Stimulated activated CD8-positive, alpha-beta memory T cell treated with anti-CD3 and anti-CD28 coated beads, Interleukin-12 subunit alpha, Interleukin-12 subunit beta, amount 100 ng/mL, for 1 hour (primary cell): ENCODE measurements at regions not wholly inside any gene's neighbourhood (a gene's known extent, or its start where the extent isn't known, plus 50 kb on each side); places are given as distances from the start of the nearest gene placed in this dataset.

Experiments used
- DNase-seq: peaks from one replicate; pipeline ENCODE4 v3.0.0-alpha.2; 2020; ENCODE audit warnings: low read depth

DNA sequence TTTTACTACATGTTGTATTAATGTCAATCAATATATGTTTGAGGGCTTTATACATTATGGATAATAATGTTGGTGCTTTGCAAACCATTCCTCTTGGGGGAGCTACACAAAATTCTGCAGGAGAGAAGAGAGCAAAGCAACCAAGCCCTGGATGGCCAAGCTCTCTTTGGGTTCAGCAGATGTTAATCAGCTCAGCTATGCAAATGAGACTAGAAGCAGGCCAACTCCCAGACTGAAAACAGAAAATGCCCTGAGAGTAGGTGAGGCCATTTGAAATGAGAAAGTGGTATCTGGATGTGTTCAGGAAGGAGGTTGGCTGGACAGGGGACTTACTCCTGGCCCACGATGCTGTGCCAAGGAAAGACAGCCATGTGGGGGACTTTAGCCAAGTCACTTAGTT lies 387.0 kb downstream of the BCOR start:
- DNase-seq = no peak

- DNase-seq = no peak
Measured at GRCh38 chrX:39714471-39714870, 383.3 kb downstream of the BCOR start.

- no peak for DNase-seq
Measured at GRCh38 chrX:39716401-39716800, 381.4 kb downstream of the BCOR start.

DNA sequence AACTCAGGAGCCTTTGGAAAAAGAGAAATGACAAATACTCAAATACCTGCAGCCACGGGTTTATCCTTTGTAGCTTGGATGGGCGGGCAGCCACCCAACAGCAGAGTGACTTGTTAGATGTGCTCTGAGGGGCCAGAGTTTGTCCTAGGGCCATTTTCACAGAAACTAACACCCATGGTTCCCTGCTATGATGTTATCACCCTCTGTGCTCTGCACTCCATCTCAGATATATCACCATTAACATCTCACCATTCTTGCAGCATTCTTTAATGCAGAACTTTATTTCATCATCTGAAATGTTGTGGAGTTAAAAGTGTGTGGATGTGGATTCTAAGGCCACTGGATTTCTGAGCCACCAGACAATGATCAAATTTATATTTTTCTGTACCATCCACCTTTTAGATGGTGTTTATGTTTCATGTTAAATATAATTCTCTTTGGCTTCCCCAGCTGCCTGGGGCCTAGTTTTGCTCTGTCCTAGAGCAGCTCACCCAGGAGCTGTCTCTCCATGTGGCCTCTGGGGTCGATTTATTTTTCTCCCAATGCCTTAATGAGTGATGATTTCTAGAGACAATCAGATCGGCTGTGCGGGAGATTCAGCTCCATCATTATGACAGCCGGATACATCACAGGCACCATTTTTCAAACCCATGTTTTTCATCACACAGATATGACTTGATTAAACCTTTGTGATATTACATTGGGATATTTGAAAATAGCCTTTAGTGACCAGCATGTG lies 380.8 kb downstream of the BCOR start:
- DNase-seq = no peak

DNA sequence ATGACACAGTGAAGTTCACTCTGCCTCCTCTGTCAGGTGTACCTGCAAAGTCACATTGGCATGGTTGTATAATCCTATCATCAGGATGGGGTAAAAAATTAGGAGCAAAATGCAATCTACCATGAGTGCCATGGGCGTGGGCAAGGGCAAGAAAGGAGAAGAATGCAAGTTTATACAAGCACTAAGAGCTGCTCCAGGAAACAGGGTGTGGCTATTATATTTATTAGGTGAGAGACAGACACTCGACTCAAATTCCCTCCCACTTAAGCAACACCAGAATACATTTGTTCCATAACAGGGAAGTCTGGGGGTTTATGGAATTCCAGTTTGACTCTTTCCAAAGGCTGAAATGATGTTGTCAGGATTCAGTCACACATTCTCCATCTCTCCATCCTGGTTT lies 378.8 kb downstream of the BCOR start:
- DNase-seq = no peak

- DNase-seq = no peak
Measured at GRCh38 chrX:39720945-39721344, 376.8 kb downstream of the BCOR start.

- DNase-seq = no peak
Measured at GRCh38 chrX:39721566-39722279, 376.0 kb downstream of the BCOR start.

GRCh38 chrX:39724544-39724943 lies 373.2 kb downstream of the BCOR start:
- DNase-seq = no peak

DNA sequence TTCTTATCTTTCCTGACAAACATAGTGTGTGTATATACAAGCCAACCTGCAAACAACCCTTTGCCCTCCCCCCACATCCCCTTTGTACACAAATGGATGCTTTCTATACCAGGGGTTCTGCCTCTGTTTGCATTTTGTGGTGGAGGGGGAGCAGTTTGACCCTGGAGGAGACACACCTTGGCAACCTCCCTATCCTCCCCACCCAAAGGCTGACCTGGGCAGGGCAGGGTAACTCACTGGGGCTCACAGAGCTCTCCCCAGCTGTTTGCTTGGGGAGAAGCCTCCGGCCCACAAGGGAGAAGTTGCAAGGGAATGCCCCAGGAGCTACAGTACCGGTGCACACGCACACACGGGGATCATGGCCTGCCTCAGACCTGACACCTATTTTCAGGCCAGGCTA lies 372.6 kb downstream of the BCOR start:
- no peak for DNase-seq

GRCh38 chrX:39725928-39726619 lies 371.7 kb downstream of the BCOR start:
- DNase-seq = no peak

DNA sequence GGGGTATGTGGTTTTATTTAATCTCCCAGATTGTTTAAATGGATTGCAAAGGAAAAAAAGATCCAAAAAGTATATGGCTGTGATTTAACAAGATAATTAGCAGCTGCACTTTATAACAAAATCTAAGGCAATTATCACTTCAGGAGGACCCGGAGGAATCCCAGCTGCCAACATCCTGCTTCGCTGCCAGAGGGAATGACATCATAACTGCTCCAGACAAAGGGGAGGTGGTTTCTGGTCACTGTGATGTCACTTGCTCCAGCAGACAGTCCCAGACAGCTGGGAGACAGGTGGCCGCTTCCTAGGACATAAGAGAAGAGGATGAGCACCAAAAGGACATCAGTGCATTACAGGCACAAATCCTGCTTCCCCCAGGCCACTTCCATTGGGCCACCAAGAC lies 371.0 kb downstream of the BCOR start:
- DNase-seq = no peak

GRCh38 chrX:39728025-39728424 lies 369.7 kb downstream of the BCOR start:
- no peak for DNase-seq

GRCh38 chrX:39728852-39729598 lies 368.7 kb downstream of the BCOR start:
- no peak for DNase-seq

GRCh38 chrX:39729981-39730661 lies 367.6 kb downstream of the BCOR start:
- no peak for DNase-seq

- peak; percentile 20 for DNase-seq
Measured at GRCh38 chrX:39730662-39731329, 367.0 kb downstream of the BCOR start.

DNA sequence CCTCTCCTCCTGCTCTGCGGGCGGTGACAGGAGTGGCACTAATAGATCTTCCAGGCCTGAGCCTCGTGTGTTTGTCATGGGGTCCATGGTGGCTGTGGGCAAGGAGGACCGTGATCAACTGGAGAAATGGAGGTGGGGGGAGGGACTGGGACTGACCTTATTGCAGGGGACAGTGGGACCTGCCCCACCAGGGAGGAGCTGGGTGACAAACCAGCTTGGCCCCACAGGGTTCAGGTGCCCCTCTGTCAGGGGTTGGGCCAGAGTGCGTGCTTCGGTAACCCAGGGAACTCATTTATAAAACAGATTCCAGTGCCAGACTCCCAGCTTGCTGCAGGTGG lies 366.5 kb downstream of the BCOR start:
- no peak for DNase-seq

GRCh38 chrX:39731735-39732134 lies 366.0 kb downstream of the BCOR start:
- no peak for DNase-seq

DNA sequence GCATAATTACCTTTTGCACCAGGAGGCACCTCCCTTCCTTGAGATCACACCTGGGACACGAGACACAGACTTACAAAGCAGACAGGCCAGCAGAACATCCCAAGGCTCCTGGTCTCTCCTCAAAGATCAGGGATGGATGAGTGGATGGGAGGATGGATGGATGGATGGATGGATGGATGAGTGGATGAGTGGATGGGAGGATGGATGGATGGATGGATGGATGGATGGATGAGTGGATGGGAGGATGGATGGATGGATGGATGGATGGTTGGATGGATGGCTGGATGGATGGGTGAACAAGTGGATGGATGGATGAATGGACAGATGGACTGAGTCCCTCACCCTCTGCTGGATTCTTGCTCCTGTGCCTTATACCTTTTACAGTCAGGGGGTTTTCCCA lies 364.0 kb downstream of the BCOR start:
- no peak for DNase-seq

GRCh38 chrX:39734174-39734776 lies 363.5 kb downstream of the BCOR start:
- no peak for DNase-seq

DNA sequence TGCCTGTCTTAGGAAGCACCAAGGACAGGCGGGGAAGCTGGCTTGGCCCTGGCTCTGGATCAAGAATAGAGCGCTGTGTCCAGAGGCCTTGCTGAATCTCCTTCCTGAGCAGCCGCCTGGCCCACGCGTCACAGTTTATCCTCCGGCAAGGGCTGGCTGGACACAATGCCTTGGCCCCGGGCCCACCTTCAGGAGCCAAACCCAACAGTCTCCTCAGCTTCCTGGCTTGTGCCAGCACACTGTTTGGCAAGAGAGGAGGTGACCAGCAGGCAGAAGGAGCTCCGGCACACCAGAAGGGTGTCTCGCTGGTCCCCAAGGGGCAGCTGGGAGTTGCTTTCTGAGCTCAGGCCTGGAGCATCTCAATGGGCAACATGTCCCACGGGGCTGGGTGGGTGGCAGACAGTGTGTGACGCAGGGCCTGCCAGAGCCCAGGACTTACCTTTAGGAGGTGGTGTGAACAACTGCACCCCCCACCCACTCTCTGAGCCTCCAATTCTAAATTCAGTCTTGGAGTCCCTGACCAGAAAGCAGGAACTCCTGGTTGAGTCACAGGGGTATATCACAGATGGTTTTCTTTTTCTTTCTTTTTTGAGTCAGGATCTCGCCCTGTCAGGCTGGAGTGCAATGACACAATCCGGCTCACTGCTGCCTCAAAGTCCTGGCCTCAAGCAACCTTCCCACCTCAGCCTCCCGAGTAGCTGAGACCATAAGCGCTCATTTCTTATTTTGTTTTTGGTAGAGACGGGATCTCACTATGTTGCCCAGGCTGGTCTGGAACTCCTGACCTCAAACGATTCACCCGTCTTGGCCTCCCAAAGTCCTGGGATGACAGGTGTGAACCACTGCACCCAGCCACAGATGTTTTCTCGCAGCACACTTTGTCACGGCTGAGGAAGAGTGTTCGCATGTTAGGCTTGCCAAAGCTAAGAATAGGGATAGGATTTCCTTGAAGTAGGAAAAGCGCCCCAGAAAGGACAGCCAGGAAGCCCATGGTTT lies 361.2 kb downstream of the BCOR start:
- no peak for DNase-seq
